Right atrium auricular region (tissue), 2 donors: ENCODE measurements at regions not wholly inside any gene's neighbourhood (a gene's known extent, or its start where the extent isn't known, plus 50 kb on each side); places are given as distances from the start of the nearest gene placed in this dataset.
"Not testable (repeated sequence)": the region's sequence is repeated elsewhere in the genome, so short reads cannot be mapped to it uniquely, and the experiment has no call there.

Source experiments
- DNase-seq: peaks from one replicate; pipeline ENCODE4 v3.0.0-alpha.2; 2019; ENCODE audit warnings: low spot score
- H3K27ac ChIP-seq, 2 donors: fragments of 200-600 bp; sonication (generic); 1 replicate in 1 of 2; 2 replicates in 1 of 2; pipeline ENCODE4 v1.5.1; 2016 to 2019
- H3K27me3 ChIP-seq, 2 donors: fragments of 200-600 bp; sonication (generic); one replicate each; pipeline versions ENCODE4 v1.5.1 to v1.6.0; 2017 to 2019
- H3K36me3 ChIP-seq: fragments of 200-600 bp; sonication (generic); one replicate; pipeline ENCODE4 v1.5.1; 2016
- H3K4me1 ChIP-seq, 2 donors: fragments of 200-600 bp; sonication (generic); one replicate each; pipeline versions ENCODE4 v1.5.1 to v1.6.0; 2017 to 2019
- H3K4me3 ChIP-seq, 2 donors: fragments of 200-600 bp; sonication (generic); 1 replicate in 1 of 2; 2 replicates in 1 of 2; pipeline ENCODE4 v1.5.1; 2017 to 2019; ENCODE audit warnings: mild to moderate bottlenecking in 1 of 2, moderate library complexity in 1 of 2
- H3K9me3 ChIP-seq, 2 donors: fragments of 200-600 bp; sonication (generic); one replicate each; pipeline ENCODE4 v1.5.1; 2019
- TF ChIP-seq, protein P1 (sequence below), 2 donors: fragments of 200-600 bp; sonication (generic); IDR thresholded peaks; one replicate each; pipeline ENCODE4 v1.5.1; 2019; ENCODE audit warnings: antibody characterized with exemption in 2 of 2

DNA sequence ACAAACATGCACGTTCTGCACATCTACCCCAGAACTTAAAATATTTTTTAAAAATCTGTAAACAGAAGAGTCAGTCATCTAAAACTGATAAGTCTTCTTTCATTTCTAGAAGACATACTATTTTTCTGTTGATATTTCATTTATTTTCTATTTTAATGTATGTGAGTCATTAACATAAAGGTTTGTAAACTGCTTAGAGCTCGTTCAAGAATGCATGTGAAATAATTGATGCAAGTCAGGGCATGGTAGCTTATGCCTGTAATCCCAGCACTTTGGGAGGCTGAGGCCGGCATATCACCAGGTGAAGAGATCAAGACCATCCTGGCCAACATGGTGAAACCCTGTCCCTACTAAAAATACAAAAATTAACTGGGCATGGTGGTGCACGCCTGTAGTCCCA, 219.9 kb upstream of the HSFY2 start:
- Histone ChIP-seq H3K4me1 (no peaks in the 10 kb centered on the region), H3K36me3 (no peaks in the 10 kb centered on the region), H3K27me3 (no peaks in the 10 kb centered on the region), H3K9me3 (no peaks in the 10 kb centered on the region), H3K27ac (no peak overlapping the region), H3K4me3 (no peak overlapping the region)
- TF ChIP-seq, protein P1, sequence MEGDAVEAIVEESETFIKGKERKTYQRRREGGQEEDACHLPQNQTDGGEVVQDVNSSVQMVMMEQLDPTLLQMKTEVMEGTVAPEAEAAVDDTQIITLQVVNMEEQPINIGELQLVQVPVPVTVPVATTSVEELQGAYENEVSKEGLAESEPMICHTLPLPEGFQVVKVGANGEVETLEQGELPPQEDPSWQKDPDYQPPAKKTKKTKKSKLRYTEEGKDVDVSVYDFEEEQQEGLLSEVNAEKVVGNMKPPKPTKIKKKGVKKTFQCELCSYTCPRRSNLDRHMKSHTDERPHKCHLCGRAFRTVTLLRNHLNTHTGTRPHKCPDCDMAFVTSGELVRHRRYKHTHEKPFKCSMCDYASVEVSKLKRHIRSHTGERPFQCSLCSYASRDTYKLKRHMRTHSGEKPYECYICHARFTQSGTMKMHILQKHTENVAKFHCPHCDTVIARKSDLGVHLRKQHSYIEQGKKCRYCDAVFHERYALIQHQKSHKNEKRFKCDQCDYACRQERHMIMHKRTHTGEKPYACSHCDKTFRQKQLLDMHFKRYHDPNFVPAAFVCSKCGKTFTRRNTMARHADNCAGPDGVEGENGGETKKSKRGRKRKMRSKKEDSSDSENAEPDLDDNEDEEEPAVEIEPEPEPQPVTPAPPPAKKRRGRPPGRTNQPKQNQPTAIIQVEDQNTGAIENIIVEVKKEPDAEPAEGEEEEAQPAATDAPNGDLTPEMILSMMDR (IDR thresholded peaks at IDR 0.05): no peak
- DNase-seq: no peak

DNA sequence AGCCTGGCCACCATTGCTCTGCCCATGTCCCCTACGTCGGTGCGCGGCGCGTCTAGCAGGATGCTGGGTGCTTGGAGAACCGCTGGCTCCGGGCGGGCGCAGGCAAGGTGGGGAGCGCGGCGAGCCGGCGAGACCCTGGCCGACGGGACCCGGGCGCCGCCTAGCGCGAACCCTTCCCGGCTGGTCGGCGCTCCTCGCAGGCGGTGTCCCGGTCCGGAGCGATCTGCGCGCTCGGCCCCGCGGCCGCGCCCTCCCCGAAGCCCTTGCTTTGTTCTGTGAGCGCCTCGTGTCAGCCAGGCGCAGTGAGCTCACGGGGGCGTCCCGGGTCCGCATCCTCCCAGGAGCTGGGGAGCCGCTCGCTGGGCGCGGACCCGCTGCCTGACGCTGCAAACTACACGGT, 219.1 kb upstream of the HSFY2 start:
- not testable (repeated sequence) for H3K36me3 ChIP-seq, H3K27ac ChIP-seq, H3K4me1 ChIP-seq, H3K27me3 ChIP-seq, H3K9me3 ChIP-seq, DNase-seq, H3K4me3 ChIP-seq

DNA sequence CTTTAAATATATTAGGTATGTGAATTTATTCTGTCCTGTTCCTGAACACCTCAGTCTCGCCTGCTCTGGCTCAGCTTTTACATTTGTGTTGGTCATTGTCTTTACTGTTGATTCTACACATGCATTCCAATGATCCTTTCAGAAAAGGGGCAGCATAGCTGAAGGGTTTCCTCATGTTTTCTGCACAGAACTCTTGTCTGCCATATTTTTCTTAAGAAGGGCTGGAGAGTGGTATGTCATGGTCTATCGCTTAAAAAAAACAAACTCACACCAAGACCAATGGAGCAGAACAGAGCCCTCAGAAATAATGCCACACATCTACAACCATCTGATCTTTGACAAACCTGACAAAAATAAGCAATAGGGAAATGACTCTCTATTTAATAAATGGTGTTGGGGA, 215.8 kb upstream of the HSFY2 start:
- DNase-seq: no peak
- Histone ChIP-seq H3K36me3 (no peaks in the 10 kb centered on the region), H3K27me3 (no peaks in the 10 kb centered on the region), H3K4me1 (no peaks in the 10 kb centered on the region), H3K27ac (no peak overlapping the region), H3K9me3 (no peaks in the 10 kb centered on the region), H3K4me3 (no peak overlapping the region)
- TF ChIP-seq, protein P1 (IDR thresholded peaks at IDR 0.05): no peak

DNA sequence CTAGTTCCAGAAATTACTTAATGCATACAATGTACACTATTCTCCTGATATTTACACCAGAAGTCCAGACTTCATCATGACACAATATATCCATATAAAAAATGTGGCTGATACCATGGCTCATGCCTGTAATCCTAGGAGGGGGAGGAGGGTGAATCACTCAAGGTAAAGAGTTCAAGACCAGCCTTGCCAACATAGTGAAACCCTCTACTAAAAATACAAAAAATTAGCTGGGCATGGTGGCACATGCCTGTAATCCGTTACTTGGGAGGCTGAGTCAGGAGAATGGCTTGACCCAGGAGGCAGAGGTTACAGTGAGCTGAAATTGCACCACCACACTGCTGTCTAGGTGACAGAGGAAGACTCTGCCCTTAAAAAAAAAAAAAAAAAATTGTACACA, 192.5 kb upstream of the HSFY2 start:
- Histone ChIP-seq H3K4me3 (no peak overlapping the region), H3K36me3 (no peaks in the 10 kb centered on the region), H3K27me3 (no peaks in the 10 kb centered on the region), H3K27ac (no peak overlapping the region), H3K4me1 (no peaks in the 10 kb centered on the region), H3K9me3 (no peaks in the 10 kb centered on the region)
- no peak for DNase-seq
- TF ChIP-seq, protein P1 (IDR thresholded peaks at IDR 0.05): no peak

DNA sequence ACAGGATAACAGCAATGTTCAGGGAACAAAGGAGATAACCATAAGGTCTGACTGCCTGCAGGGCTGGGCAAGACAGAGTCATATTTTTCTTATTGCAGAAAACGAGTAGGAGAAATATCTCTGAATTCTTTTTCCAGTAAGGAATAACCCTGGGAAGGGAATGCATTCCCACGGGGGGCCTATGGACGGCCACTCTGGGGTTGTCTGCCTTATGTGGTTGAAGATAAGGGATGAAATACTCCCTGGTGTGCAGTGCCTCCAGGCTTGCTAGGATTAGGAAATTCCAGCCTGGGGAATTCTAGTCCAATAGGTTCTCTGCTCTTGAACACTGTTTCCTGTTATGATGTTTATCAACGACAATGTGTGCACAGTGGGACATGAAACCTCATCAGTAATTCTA, 185.3 kb upstream of the HSFY2 start:
- H3K36me3 ChIP-seq: no peaks in the 10 kb centered on the region
- H3K27me3 ChIP-seq: no peaks in the 10 kb centered on the region
- no peak overlapping the region for H3K27ac ChIP-seq
- DNase-seq: no peak
- no peaks in the 10 kb centered on the region for H3K4me1 ChIP-seq
- TF ChIP-seq, protein P1 (IDR thresholded peaks at IDR 0.05): no peak
- H3K9me3 ChIP-seq: no peaks in the 10 kb centered on the region
- no peak overlapping the region for H3K4me3 ChIP-seq

DNA sequence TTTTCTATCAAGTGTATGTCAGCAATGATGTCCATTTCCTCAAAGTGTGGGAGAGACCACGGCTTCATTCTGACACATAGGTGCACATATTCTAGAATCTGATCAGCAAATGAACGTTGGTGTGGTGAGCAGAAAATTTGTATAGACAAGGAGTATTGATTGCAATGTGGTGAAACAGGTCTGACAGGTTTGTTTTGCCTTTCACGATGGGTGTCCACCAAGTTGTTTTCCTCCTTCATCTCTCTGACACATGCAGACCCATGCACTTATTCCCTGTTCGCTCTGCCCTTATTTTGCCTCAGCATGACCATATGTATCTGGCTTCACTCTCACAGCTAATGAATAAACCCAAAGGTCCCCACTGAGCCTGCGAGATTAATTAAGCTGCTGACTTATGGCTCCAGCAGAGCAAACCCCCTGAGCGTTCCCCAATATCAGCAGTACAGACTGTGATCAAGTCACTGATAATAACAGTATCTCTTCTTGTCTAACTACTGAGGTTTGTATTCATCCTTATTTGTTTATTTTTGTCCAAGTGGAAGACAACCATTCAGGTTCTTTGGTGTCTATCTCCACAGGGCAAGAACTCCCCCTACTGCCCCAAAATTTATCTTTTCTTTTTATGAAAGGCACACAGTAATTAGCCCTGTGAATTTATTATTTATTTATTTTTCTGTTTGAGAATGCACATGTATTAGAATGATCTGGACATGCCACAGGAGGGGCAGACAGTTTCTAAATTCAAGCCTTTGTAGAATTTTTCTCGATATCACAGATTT, 178.3 kb upstream of the HSFY2 start:
- no peak for DNase-seq
- no peaks in the 10 kb centered on the region for H3K36me3 ChIP-seq
- H3K4me3 ChIP-seq: no peak overlapping the region
- no peak overlapping the region for H3K27ac ChIP-seq
- H3K27me3 ChIP-seq: no peaks in the 10 kb centered on the region
- TF ChIP-seq, protein P1 (IDR thresholded peaks at IDR 0.05): no peak
- H3K4me1 ChIP-seq: no peaks in the 10 kb centered on the region
- no peaks in the 10 kb centered on the region for H3K9me3 ChIP-seq
